ENCODE measurements at regions not wholly inside any gene's neighbourhood (a gene's known extent, or its start where the extent isn't known, plus 50 kb on each side); places are given as distances from the start of the nearest gene placed in this dataset.

GRCh38 chr3:193971261-193971751, 164.6 kb upstream of the HES1 start:
- TF ChIP-seq, protein P1, sequence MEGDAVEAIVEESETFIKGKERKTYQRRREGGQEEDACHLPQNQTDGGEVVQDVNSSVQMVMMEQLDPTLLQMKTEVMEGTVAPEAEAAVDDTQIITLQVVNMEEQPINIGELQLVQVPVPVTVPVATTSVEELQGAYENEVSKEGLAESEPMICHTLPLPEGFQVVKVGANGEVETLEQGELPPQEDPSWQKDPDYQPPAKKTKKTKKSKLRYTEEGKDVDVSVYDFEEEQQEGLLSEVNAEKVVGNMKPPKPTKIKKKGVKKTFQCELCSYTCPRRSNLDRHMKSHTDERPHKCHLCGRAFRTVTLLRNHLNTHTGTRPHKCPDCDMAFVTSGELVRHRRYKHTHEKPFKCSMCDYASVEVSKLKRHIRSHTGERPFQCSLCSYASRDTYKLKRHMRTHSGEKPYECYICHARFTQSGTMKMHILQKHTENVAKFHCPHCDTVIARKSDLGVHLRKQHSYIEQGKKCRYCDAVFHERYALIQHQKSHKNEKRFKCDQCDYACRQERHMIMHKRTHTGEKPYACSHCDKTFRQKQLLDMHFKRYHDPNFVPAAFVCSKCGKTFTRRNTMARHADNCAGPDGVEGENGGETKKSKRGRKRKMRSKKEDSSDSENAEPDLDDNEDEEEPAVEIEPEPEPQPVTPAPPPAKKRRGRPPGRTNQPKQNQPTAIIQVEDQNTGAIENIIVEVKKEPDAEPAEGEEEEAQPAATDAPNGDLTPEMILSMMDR (IDR thresholded peaks at IDR 0.05 in 8 of 11, conservative IDR thresholded peaks at IDR 0.05 in 3 of 11): no peak
- TF ChIP-seq POLR2A (IDR thresholded peaks at IDR 0.05): no peak
